RPMI7951 (cell line): ENCODE measurements at regions not wholly inside any gene's neighbourhood (a gene's known extent, or its start where the extent isn't known, plus 50 kb on each side); places are given as distances from the start of the nearest gene placed in this dataset.

Experiments used
- DNase-seq: peaks from one replicate; pipeline ENCODE4 v3.0.0-alpha.2; 2012; ENCODE audit warnings: low read depth

DNA sequence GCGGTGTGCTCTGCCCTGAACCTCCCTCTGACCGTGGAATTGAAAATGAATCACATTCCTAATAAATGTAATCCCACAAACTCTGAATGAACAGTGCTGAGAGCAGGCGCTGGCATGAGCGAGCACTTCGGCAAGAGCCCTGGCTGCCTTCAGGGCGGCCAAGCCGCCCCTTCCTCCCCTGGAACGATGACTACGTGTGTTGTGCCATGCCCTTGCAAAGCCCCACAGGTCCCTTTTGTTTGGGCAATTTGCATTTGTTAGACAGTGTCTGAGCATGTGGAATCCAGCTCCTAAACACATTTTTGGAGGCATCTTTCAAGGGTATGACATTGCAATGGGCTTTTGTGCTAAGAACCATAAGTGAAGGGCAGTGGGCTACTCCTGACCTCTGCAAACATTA, 95.6 kb upstream of the MKI67 start:
- DNase-seq: no peak

DNA sequence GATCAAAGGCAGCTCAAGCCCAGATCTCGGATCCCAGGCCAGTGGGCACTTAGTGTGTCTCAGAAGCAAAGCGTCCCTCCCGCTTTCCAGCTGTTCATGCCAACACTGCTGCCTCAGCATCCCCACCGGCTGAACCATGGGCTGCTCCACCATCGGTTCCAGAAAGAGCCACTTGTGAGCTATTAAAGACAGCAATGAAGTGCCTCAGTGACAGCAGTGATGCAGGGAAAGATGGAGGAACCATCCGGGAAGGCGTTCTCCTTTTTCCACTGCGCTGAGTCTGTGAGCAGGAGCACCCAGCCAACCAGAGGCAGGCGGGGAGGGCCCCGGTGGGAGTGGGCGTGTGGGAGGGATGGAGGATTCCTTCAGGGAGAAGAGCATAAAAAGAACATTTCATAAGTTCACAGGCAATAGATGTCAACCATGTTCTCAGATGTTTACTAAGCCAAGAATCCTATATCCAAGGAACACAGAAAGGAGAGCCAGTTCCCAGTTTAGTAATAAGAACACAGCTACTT, 96.2 kb upstream of the MKI67 start:
- DNase-seq: no peak

DNA sequence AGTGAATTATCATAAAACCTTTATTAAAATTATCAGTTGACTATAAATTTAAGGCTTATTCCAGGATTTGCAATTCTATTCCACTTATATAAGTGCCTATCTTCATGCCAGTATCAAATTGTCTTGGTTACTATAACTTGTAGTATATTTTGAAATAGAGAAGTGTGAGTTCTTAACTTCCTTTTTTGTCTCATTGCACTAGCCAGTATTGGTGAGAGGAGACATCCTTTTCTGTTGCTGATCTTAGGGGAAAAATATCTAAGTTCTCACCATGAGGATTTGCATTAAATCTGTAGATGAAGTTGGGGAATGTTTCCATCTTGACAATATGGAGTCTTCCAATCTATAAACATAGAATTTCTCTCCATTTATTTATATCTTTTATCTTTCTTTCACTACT, 104.2 kb upstream of the MKI67 start:
- no peak for DNase-seq

DNA sequence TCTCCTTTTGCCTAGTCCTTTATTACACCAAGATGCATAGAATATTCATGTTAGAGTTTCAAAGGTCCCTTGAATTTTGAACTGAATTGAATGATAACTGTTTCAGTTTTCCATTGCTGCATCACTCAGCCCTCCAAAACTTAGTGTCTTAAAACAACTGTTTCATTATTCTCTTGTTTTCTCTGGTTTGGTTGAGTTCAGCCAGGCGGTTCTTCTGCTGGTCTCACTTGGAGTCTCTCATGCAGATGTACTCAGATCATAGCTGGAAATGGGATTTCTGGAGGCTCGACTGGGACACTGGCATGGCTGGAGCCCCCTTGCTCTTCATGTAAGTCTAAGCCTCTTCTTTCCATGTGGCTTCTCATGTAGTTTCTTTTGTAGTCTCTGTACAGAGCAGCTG, 107.2 kb upstream of the MKI67 start:
- DNase-seq: no peak

DNA sequence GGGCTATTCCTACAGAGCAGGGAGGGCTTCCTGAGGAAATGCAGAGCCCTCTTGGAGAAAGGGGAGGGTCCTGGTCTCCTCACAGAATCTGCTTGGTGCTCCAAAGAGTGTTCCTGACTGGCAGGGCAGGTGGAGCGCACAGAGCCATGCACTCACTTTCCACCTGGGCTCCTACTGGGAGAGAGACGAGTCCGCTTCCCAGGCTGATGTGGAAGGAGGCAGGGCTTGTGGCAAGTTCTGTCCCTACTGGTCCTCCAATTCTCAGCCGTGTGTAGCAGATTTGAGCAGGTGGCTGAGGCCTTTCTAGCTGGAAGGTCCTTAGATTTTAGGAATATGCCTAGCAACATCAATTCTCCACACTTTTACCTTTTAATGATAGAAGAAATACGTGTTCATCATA, 111.5 kb upstream of the MKI67 start:
- no peak for DNase-seq

DNA sequence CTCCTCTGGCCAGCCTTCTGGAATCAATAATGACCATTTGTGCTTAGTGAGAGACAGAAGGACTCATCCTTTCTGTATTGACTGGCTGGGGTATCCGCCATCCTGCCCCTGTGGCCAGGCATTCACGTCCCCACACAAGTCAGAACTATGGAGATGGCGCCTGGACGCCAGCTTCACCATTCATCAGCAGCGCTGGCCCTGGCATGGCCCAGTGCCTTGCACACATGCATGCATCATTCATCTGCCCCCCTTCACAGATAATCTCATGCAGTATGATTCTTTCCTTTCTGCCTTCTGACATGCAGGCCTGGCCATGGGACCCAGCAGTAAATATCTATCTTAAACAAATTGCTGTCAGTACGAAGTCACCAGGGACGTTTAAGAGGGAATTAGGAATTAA, 114.8 kb upstream of the MKI67 start:
- no peak for DNase-seq

DNA sequence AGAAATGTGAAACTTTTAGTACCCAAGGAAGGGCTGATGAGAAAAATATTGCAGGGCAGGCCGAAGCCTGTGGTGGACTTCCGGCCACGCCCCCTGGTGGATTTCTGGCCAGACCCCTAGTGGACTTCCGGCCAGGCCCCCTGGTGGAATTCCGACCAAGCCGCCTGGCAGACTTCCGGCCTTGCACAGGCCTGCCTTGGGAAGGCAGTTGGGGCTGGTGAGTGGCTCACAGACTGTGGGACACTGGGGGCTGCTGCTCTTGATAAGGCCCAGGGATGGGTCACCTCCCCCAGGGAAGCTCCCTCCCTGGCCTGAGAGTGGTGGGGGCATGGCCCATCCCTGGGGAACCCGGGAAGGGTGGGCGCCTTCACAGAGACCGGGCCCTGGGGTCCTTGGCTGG, 116.4 kb upstream of the MKI67 start:
- peak; percentile 1 for DNase-seq

DNA sequence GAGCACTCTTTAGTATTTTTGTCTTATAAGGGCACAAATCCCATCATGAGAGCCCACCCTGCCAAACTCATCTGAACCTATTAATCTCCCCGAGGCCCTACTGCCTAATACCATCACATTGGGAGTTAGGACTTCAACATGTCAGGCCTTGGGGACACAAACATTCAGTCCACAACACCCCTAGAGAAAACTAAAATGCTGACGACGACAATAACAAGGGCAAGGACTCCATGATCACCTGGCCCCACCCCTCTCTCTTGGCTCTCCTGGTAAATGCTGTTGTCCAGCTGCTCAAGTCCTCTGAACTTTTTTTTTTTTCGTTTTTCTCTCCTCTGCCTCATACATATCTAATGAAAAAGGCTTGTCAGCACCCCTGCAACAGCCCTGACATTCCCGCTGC, 118.8 kb upstream of the MKI67 start:
- no peak for DNase-seq

DNA sequence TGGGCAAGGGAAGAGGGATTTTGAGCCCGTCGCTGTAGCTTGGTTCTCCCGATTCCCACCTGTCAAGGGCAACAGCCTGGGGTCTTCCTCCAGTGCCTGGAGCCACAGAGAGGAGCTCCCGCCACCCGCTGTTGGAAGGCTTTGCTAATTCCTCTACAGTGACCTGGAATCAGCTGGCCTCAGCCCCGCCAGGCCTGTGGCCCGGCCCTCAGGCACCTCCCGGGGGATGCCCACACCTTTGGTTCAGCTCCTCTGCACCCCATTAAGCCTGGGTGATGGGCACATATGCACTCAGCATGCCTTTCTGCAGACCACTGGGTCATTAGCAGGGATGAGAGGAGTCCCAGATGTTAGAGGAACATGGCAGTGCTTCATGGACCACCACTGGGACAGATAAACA, 121.4 kb upstream of the MKI67 start:
- no peak for DNase-seq

DNA sequence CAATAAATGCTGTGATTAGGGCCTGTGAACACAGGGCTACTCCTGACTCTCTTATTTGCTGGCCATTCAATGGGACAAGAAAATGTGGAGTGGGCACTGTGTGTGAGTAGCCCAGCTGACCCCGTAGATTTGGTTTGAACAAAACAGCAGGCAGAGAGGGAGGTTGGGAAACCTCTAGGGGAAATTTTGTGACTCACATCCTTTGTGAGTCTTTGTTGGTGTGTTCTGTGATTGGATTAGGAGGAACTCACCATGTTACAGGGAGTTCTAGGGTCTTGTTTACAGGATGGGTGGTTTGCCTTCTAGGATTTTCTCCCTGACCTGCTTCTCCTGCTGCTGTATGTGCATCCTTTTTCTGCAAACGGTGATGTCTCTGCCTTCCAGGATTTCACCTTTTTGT, 128.3 kb upstream of the MKI67 start:
- DNase-seq: peak; percentile 34

DNA sequence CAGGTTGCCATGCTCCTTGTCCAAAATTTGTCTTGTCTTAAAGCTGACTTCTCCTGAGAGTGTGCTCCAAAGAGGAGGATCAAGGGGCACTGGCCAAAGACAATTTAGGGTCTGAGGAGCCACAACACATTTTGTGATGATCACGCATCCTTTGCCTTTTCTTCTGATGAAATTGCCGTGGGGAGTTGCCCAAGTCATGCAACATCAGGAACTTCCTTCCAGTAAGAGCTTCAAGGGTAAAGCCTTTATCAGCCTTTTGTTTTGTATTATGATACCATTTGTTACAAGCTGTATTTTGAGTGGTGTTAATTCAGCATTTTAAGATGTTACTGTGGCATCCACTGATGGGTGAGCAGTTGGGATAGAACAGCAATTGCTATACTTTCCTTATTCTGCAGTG, 131.2 kb upstream of the MKI67 start:
- no peak for DNase-seq

DNA sequence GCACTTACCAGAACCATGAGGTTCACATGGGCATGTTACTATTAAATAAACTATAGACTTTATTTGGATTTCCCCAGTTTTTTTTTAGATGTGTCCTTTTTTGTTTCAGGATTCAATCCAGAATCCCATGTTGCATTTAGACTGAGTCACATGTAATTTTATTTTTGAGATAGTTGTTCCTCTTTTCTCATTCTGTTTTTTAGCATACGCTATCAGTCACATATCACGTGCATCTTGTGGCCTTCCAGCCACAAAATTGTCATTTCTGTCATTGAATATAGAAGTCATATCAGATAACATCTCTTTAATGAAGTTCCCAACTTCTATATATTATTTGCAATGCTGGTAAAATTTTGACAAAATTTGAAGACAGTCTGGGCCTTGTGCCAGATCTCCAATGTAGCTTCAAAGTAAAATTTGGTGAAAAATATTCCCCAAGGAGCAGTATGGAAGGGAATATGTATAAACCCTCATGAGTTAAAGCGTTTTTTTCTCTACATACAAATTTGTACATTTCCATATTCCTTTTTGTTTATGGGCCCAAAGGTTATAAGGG, 132.3 kb upstream of the MKI67 start:
- no peak for DNase-seq

DNA sequence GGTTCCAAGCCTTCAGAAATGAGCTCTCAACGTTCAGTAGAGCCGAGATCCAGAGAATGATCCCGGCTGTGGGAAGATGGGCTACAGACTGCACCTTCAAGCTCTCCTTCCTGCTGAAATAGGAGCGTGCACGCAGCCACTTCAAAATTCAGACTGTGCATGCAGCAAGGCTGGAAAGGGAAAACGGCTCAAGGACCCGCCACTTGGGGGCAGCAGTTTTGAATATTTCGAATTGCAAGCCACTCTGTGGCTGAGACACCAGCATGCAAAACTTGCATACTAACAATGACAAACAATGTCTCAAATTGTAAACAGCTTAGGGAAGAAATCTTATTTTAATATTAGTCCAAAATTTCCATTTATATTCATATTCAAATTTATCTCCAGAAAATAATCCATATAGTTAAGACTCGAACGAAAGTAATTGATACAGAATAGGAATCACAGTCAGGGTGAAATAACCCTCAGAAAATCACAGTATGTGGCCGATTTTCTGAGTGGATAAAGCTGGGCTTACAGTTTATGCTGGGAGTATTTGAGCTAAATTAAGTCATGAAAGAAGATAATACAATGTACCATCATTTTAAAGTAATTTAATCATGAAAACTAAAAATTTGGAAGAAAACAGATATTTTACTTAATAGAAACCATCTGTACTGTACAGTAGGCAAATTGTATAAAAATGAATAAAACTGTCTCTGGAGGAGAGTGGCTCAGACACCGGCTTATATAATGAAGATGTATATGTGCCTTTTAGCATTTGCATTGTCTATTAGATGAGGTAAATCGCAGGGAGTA, 137.9 kb upstream of the MKI67 start:
- DNase-seq: peak; percentile 36

DNA sequence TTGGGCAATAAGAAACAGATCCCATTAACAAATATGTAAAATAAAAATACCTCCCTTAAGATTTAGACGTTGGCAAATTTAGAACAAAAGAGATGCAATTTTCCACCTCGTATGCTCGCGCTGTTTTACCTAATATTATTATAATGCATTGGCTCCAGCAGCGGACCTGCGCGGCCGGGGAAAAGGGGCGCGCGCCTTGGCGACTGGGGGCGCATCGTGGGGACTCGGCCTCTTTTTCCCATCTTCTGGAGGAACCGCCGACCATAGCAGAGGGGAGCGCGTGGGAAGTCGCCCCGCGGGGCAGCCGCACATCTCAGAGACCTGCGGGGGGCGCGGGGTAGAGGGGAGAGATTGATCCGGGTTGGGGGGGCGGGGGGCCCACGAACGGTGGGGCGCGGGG, 139.4 kb upstream of the MKI67 start:
- DNase-seq: no peak

DNA sequence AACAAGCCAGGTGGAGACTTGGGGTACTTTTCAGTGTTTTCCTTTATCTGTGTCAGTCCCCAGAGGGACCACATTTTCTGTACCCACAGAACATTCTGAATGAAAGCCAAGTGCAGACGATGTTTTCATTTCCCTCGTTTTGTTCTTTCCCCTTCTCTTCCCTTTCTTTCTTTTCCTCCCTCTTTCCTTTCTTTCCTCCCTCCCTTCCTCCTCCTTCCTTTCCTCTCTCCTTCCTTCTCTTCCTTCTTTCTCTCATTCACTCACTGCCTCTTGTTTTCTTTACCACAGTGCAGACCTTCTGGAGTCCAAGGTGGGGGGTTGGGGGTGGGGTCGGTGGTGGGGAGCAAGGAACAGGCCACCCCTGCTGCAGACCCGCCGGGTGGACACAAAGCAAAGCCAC, 141.4 kb upstream of the MKI67 start:
- no peak for DNase-seq

DNA sequence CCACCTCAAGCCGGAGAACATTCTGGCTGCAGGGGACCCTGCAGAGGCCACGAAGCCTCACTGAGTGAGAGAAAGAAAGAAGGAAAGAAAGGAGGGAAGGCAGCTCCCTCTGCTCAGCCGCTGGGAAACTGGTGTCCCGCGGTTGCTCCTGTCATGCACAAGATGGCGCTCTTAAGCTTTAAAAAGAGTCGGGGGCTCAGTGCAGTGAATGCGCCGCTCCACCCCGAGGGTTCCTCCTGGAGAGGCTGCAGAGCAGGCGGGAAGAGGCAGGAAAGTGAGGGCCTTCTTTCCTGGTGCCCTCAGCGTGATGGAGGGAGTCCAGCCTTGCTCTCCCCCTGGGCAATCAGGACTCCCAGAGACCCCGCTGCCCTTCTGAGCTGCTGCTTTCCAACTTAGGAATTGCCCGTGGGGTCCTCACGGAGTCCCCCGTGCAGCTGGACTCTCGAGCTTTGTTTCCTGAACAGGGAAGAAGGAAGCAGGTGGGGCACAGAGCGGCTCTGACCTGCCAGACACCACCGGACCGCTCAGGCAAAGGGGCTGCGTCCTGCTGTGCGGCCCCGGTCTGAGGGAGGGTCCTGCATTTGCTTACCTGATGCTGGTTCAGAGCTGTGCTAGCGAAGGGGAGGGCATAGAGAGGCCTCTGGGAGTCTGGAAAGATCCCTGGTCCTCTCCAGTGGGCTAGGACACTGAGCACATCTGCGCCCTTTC, 141.9 kb upstream of the MKI67 start:
- peak; percentile 9 for DNase-seq

DNA sequence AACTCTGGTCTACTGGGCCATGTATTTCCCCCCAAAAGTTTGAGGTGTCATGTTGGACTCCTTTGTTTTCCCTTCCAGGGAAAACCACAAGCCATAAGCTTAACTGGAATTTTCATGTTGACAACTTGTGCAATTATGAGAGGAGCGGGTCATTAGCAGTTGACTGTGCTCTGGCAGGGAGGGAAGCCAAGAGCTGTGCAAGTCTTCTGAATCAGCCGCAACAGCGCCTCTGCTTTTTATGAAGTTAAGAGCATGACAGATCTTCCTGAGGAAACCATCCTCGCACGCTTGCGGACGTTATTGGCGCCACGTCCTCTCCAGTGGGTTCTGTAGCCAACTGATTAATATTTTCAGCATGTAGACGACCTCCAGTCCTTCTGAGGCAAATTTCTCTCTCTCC, 148.7 kb upstream of the MKI67 start:
- DNase-seq: peak; percentile 5

DNA sequence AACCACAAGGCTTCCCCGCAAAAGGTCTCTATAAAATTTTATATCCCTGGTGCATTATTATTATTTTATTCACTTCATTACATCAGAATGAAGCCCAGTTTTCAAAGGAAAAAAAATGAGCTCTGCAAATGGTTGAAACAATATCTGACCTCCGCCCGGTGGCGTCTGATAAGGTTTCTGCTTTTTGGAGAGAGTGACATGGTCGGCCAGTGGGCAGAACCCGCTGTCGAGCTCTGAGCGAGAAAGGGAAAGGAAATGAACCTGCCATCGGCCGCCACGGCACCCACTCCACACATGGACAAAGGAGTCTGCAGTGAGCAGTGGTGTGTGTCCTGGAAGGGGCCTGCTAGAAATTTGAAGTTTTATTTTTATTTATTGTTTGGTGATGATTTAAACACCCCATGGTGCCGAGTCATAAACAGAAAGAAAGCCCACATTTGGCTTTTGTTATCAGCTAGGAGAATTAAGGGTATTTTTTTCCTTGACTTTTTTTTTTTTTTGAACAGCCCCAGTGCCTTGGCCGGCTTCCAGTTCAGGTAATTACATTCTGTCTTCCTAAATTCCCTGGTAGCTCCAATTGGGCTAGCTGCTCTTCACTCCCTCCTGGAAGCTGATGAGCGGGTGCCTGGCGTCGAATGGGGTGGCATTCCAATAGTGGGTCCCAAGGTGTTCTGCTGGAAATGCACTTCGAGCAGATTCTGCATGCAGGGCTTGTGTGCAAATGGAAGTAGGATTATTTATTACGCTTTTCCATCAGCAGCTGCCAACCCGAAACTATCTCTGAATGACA, 149.4 kb upstream of the MKI67 start:
- no peak for DNase-seq

DNA sequence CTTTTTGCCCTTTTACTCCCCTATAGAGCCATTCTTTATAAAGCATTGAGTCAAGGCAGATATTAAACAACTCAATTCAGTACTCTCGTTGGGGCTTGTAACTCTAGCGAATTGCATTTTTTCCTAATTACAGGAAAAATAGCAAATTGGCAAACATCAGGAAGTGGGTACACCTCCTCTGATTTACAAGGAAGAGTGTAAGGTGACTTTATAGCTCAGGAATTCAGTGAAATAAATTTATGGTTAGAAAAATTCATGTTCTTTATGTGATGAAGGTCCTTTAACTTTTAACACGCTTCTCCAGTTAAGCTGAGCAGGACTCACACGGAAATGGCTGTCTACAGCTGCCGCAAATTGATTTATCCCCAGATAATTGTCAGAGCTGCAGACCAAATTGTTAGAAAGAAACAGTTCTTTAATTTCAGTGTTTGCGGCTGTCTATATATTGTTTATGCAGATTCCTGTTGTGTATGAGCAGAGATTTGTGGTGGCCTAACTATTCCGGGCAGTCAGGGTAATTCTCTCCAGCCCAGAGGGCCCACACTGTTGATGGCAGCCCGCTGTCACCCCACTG, 151.1 kb upstream of the MKI67 start:
- no peak for DNase-seq

DNA sequence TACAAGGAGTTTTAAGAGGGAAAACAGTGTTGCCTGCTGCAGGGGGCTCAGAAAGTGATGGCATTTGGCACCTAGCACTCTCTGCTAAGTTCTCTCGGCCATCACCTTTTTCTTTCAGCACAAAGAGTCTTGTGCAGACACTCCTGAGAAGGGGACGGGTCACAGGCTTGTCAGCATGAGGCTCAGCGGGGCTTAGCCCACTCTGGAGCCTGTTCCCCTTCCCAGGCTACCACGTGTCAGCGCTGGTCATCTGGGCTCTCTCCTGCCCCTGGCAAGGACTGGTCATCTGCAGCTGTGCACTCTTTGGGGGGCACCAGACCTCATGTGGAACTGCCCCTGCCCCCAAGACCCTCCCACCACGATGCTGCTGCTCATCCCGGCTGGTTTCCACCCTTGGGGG, 152.1 kb upstream of the MKI67 start:
- DNase-seq: no peak

DNA sequence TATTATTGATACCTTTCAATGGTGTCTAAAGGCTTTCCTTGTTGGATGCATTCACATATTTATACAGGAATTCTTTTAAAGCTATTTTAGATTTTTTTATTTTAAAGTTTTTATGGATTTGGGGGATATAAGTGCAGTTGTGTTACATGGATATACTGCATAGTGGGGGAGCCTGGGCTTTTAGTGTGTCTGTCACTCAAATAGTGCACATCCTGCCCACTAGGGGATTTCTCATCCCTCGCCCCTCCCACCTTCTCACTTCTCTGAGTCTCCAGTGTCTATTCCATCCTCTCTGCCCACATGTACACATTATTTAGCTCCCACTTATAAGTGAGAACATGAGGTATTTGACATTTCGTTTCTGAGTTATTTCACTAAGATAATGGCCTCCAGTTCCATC, 154.0 kb upstream of the MKI67 start:
- DNase-seq: no peak

DNA sequence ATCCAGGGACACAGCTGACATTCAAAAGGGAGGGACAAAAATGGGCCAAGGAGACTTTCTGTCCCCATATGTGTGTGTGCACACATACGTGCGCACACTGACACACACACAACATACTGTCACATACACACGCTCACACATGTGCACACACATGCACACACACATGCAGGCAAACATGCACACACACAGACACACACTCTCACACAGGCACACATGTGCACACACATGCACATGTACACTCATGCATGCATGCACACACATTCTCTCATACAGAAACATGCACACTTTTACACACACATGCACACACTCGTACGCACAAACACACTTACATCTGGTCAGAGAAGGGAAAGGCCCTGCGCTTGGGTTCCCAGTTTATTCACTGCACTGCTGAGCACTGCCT, 155.1 kb upstream of the MKI67 start:
- no peak for DNase-seq
